GM19025 (cell line): ENCODE measurements at regions not wholly inside any gene's neighbourhood (a gene's known extent, or its start where the extent isn't known, plus 50 kb on each side); places are given as distances from the start of the nearest gene placed in this dataset.

ENCODE experiments used
- ATAC-seq: cut with Tn5 transposase; IDR thresholded peaks from one replicate; pipeline ENCODE4 v1.9.1; 2021; ENCODE audit warnings: mild to moderate bottlenecking, low read depth, moderate library complexity; ENCODE audit not compliant: unreplicated experiment

DNA sequence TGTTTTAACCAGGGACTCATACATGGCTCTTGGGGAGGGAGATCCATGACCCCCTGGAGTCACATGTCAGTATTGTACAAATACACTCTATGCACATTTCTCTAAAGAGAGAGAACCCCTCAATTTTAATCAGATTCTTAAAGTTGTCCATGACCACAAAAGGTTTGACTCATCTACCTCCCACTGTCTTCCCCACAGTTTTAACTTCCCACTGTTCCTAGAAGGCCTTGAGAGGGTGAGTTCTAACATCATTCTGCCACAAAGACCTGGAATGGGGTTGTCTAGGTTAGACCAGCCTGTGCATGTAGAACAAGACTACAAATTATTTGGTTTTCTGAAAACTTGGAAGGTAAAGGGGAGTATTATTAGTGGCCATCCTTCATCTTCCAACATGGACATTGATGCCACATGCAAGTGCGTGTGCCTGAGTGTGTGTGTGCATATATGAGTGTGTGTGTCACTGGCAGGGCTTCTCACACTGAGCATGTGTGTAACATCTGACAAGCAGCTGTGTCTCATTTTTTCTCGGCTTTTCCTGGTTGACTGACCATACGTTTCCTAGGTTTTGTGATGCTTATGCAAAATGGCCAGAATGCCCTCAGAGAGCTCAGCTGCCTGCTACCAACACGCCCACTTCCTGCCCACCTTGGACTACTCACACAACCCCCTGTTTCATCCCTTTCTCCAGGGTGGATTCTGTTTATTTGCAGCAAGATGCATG is 94.6 kb upstream of the LGALSL start:
- peak; percentile 40 for ATAC-seq

GRCh38 chr2:64359892-64360657 is 93.9 kb upstream of the LGALSL start:
- peak; percentile 77 for ATAC-seq

DNA sequence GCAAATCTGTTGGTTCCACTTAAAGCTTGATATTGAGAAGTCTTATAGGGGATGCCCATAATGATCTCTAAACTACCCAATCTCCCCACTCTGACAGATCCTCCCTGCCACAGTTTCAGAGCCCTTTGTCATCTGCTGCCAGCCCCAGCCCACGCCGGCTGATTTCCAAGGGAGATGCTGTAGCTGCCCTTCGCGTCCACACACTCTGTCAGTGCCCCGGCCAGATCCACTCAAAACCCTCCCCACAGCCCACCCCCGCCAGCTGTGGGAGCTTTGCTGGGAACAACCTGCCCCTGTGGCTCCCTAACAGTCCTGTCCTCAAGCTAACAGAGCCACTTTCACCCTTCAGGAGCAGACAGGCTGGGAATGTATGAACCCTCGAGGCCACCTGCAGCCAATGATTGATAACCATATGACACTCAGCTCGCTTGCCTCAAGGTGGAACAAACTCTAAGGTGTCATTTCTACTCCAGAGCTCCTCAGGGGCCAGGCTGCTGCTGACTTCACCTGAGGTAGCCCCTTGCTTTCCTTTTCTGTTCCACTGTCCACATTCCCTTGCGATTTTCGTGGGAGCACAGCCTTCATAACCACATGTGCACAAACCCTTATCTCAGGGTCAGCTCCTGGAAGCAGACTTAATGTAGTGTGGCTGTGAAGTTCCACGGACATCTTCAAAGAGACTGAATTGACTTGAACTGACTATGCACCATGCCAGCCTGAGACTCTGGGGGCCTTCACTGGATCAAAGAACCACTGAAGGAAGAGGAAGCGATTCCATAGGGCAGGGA is 92.6 kb upstream of the LGALSL start:
- ATAC-seq, result no peak

- no peak for ATAC-seq
Observed at GRCh38 chr2:64362562-64363026, 91.4 kb upstream of the LGALSL start.

DNA sequence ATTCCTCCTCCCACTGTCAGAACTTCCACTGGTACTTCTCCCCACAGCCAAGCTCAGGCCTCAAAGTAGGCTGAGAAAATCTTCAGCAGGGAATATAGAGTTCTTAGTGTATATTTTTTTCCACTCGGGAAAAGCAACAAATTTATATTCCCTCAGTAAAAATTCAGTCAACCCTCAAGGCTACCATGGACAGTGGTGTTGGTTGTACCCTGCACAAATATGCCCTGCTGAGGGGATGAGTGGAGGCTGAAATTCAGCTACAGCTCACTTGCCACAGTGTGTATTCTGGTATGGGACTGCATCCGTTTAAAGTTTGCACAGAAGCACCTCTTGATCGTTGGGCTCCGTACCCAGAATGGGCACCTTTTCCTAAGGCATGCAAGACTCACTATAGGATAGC is 90.8 kb upstream of the LGALSL start:
- ATAC-seq, result no peak

- ATAC-seq, result no peak
Observed at GRCh38 chr2:64363848-64364247, 90.1 kb upstream of the LGALSL start.

GRCh38 chr2:64367444-64368232 is 86.3 kb upstream of the LGALSL start:
- no peak for ATAC-seq

DNA sequence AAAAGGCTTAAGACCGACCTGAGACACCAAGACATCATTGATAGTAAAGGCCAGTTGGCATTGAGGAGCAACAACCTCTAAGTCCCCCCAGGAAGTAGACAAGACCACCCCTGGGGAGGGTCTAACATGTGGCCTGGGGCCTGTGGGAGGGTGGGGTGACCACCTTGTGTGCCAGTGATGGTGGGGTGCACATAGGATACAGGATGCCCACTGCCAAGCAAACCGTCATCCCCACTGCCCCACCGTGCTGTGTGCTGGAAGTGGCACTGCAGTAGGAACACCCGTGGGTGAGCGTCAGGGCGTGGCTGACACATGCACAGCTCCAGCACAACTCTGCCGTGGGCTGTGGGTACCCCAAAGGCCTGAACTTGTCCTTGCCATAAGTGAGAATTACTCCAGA is 84.3 kb upstream of the LGALSL start:
- ATAC-seq, result no peak

DNA sequence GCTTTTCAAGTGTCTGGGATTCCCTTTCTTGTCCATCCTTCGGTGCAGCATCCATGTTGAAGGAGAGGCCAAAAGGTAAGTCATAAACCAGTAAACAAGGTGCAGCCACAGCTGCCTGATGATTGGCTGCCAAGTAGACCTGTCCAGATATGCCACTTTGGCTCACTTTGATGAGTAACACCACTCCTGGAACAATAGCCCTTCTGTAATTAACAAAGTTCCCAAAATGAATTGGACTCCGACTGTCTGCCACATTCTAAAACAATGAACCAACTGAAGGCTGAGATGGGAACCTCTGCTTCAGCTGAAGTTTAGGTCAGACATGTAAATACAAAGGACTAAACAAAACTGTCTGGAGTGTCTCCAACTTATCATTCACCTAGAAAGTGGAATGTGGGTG is 82.2 kb upstream of the LGALSL start:
- no peak for ATAC-seq

GRCh38 chr2:64374686-64375085 is 79.3 kb upstream of the LGALSL start:
- ATAC-seq, result no peak

GRCh38 chr2:64376926-64377325 is 77.0 kb upstream of the LGALSL start:
- no peak for ATAC-seq

DNA sequence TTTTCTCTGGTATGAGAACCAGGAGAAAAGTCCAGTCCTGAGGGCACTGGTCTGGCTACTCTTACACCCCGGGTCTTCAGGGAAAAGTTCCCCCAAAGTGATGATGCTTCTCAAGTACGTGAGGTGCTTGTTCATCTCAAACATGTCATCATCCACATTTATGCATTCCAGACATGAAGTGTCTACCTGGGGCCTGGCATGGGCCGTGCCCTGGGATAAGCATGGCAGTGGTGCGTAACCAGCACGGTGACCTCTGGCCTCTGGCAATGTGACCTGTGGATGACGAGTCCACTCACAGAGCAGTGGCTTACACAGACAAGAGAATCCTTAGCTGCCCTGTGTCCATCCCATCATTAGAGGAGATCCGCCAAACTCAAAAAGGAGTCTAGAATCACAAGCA is 74.8 kb upstream of the LGALSL start:
- no peak for ATAC-seq

DNA sequence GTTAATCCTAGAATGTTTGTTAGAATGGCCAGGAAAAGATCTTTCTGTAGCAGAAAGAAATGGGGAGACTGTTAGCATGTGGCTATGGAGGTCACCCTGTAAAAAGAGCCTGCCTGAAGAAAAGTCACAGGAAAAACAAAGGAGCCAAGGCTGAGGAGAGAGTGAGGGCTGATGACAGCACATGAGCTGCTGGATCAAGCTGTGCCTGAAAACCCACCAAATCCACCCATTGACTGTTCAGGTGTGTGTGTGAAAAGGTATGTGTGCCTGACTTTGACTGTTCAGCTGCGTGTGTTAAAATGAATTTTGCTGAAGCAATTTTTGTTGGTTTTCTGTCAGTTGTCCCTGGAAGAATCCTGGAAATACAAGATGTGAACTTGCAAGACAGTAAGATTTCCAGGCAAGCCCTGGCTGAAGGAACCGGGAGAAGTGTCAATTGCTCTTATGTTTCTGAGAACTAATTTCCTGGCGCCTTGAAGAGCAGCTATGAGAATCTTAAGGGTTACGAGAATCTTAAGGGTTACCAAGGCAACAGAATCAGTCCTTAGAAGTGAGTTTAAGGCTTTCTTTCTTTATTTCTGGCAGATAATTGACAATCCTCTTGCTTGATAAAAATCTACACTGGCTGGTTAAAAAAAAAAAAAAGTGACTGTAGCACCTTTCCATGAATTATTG is 73.0 kb upstream of the LGALSL start:
- ATAC-seq, result no peak

DNA sequence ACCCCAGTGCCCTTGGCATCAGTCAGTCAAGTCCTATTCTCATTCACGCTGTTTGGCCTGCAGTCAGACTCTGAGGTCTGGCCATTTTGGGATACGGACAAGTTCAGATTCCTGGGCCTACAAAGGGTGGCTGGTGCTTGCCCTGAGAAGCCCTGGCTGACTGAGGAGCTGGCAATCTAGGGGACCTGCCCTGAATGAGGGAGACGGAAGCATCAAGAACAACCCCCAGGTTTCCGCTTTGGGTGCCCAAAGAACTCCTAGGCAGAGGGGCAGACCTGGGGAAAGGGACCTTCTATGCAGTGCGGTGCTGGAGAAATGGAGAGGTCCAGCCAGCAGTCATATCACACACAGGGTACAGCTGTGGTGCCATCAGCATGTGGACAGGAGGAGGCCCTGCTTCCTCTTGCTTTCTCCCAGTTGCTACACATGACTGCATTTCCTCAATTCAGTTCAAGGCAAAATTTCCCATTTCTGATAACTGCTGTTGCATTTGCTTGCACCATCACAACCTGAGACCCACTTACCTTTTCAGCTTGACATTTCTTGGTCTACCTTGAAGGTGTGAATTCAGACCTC is 70.9 kb upstream of the LGALSL start:
- no peak for ATAC-seq

- no peak for ATAC-seq
Observed at GRCh38 chr2:64383881-64384280, 70.1 kb upstream of the LGALSL start.

GRCh38 chr2:64386676-64387075 is 67.3 kb upstream of the LGALSL start:
- no peak for ATAC-seq

- ATAC-seq, result no peak
Observed at GRCh38 chr2:64390586-64390985, 63.4 kb upstream of the LGALSL start.

DNA sequence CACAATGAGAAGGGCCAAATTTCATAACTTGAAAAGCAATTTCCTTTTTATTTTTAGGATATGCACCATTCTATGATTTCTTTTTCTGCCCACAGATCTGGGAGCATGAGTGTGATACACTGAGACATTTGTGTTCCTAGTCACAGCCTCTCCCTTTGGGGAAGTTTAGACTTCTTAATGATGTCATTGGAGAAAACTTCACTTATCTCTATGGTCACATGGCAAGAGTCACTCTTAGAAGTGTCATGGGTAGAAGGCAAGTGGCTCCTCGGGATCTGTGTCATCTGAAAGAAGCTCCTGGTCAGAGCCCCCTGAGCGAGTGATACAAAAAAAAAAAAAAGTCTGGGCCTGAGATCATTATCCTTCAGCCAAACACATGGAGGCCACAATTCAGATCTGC is 62.5 kb upstream of the LGALSL start:
- ATAC-seq, result no peak

DNA sequence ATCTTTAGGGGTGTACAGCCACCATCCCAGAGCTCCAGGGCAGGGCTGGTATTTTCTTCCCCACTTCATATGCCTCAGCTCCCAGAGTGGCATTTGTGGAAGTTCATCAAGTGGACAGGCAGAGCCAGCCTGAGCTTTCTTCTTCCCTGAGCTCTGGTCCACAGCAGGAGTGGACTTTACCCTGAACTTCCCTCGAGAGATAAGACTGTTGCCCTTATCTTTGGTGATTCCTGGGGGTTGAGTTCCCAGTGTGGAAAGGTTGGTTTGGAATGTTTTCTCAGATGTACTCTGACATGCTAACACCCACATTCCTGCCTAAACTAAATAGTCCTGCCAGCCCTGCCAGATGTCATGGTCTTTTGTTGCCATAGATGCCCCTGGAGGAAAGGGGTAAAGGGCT is 62.0 kb upstream of the LGALSL start:
- ATAC-seq, result no peak

- no peak for ATAC-seq
Observed at GRCh38 chr2:64392529-64392928, 61.4 kb upstream of the LGALSL start.
